Fibroblast of the aortic adventitia (primary cell): ENCODE measurements at regions not wholly inside any gene's neighbourhood (a gene's known extent, or its start where the extent isn't known, plus 50 kb on each side); places are given as distances from the start of the nearest gene placed in this dataset.

Source experiments
- DNase-seq: peaks from one replicate; pipeline ENCODE4 v3.0.0-alpha.2; 2010; ENCODE audit warnings: low read depth
- H3K4me3 ChIP-seq: 2 replicates; pipeline ENCODE4 v1.5.1; 2011; ENCODE audit warnings: low read depth, mild to moderate bottlenecking, control low read depth, low read length, moderate library complexity
- CTCF ChIP-seq: IDR thresholded peaks from 2 replicates; pipeline ENCODE4 v1.5.1; 2011; ENCODE audit warnings: mild to moderate bottlenecking, low read length, control low read depth, inconsistent platforms; ENCODE audit not compliant: insufficient read depth

GRCh38 chr3:95049841-95050240, 987.0 kb downstream of the NSUN3 start:
- no peak for TF ChIP-seq CTCF
- no peak overlapping the region for H3K4me3 ChIP-seq
- no peak for DNase-seq

GRCh38 chr3:95055288-95055687, 992.4 kb downstream of the NSUN3 start:
- no peak for DNase-seq
- TF ChIP-seq CTCF = no peak
- H3K4me3 ChIP-seq = no peak overlapping the region

- no peak overlapping the region for H3K4me3 ChIP-seq
- no peak for TF ChIP-seq CTCF
- DNase-seq = no peak
Measured at GRCh38 chr3:95082191-95082590, 1019.3 kb downstream of the NSUN3 start.

- H3K4me3 ChIP-seq = no peak overlapping the region
- no peak for TF ChIP-seq CTCF
- DNase-seq = no peak
Measured at GRCh38 chr3:95084738-95085137, 1021.9 kb downstream of the NSUN3 start.

- no peak overlapping the region for H3K4me3 ChIP-seq
- no peak for DNase-seq
- TF ChIP-seq CTCF = no peak
Measured at GRCh38 chr3:95088464-95088863, 1025.6 kb downstream of the NSUN3 start.

GRCh38 chr3:95097493-95097892, 1034.6 kb downstream of the NSUN3 start:
- no peak overlapping the region for H3K4me3 ChIP-seq
- no peak for DNase-seq
- TF ChIP-seq CTCF = no peak

- DNase-seq = no peak
- no peak for TF ChIP-seq CTCF
- H3K4me3 ChIP-seq = no peak overlapping the region
Measured at GRCh38 chr3:95120921-95121320, 1058.1 kb downstream of the NSUN3 start.
